Neural cell (in vitro differentiated cells): ENCODE measurements at regions not wholly inside any gene's neighbourhood (a gene's known extent, or its start where the extent isn't known, plus 50 kb on each side); places are given as distances from the start of the nearest gene placed in this dataset.
"Not testable (repeated sequence)": the region's sequence is repeated elsewhere in the genome, so short reads cannot be mapped to it uniquely, and the experiment has no call there.

Source experiments
- H2AFZ ChIP-seq: fragments of 200-600, 300-800 bp; sonication (generic), shearing (Covaris generic); 2 replicates; pipeline ENCODE4 v1.6.0; 2014; ENCODE audit warnings: low read depth, mild to moderate bottlenecking, antibody characterized with exemption, low read length, moderate library complexity
- H3F3A ChIP-seq: fragments of 200-600 bp; shearing (Covaris generic); 2 replicates; pipeline ENCODE4 v1.6.1; 2016; ENCODE audit warnings: mild to moderate bottlenecking, moderate library complexity, mixed read lengths, antibody characterized with exemption, low read length; ENCODE audit not compliant: insufficient read depth, poor library complexity, severe bottlenecking
- H3K27ac ChIP-seq: fragments of 200-600, 300-800 bp; sonication (generic), shearing (Covaris generic); 2 replicates; pipeline ENCODE4 v1.5.1; 2014; ENCODE audit warnings: mild to moderate bottlenecking, low read length, moderate library complexity
- H3K27me3 ChIP-seq: fragments of 300-800, 200-600 bp; sonication (generic), shearing (Covaris generic); 2 replicates; pipeline ENCODE4 v1.6.0; 2014; ENCODE audit warnings: mild to moderate bottlenecking, low read depth, low read length, moderate library complexity; ENCODE audit not compliant: insufficient read depth
- H3K36me3 ChIP-seq: fragments of 300-800, 200-600 bp; sonication (generic), shearing (Covaris generic); 2 replicates; pipeline ENCODE4 v1.5.1; 2014; ENCODE audit warnings: mild to moderate bottlenecking, antibody characterized with exemption, low read length, moderate library complexity; ENCODE audit not compliant: insufficient read depth
- H3K4me2 ChIP-seq: fragments of 300-800, 200-600 bp; sonication (generic), shearing (Covaris generic); 2 replicates; pipeline ENCODE4 v1.6.0; 2014; ENCODE audit warnings: mild to moderate bottlenecking, low read length
- H3K4me3 ChIP-seq: fragments of 300-800, 200-600 bp; sonication (generic), shearing (Covaris generic); 2 replicates; pipeline ENCODE4 v1.5.1; 2014; ENCODE audit warnings: mild to moderate bottlenecking, low read length, moderate library complexity
- H3K79me2 ChIP-seq: fragments of 200-600 bp; shearing (Covaris generic); replicated peaks from 2 replicates; pipeline ENCODE4 v1.6.0; 2014; ENCODE audit warnings: mild to moderate bottlenecking, low read length, moderate library complexity; ENCODE audit not compliant: insufficient read depth
- H3K9ac ChIP-seq: fragments of 300-800, 200-600 bp; sonication (generic), shearing (Covaris generic); 2 replicates; pipeline ENCODE4 v1.6.1; 2016; ENCODE audit warnings: mild to moderate bottlenecking, low read length, mixed read lengths
- H3K9me2 ChIP-seq: fragments of 200-600 bp; shearing (Covaris generic); 2 replicates; pipeline ENCODE4 v1.6.1; 2016; ENCODE audit warnings: mild to moderate bottlenecking, low read length, mixed read lengths; ENCODE audit not compliant: insufficient read depth
- H3K9me3 ChIP-seq: fragments of 200-600, 300-800 bp; sonication (generic), shearing (Covaris generic); 2 replicates; pipeline ENCODE4 v1.6.1; 2016; ENCODE audit warnings: mild to moderate bottlenecking, mixed run types, low read length, moderate library complexity, mixed read lengths
- H4K20me1 ChIP-seq: fragments of 200-600 bp; shearing (Covaris generic); 2 replicates; pipeline ENCODE4 v1.6.1; 2016; ENCODE audit warnings: mild to moderate bottlenecking, mixed run types; ENCODE audit not compliant: insufficient read depth
- EP300 ChIP-seq: fragments of 450-650 bp; conservative IDR thresholded peaks from 2 replicates; pipeline ENCODE4 v1.6.1; 2014; ENCODE audit warnings: antibody characterized with exemption, mild to moderate bottlenecking, moderate library complexity; ENCODE audit not compliant: poor library complexity, severe bottlenecking
- MXI1 ChIP-seq: fragments of 450-650 bp; conservative IDR thresholded peaks from 2 replicates; pipeline ENCODE4 v1.6.1; 2014; ENCODE audit warnings: antibody characterized with exemption, mild to moderate bottlenecking; ENCODE audit not compliant: poor library complexity, severe bottlenecking
- POLR2AphosphoS5 ChIP-seq: IDR thresholded peaks from 2 replicates; pipeline ENCODE4 v1.6.1; 2012
- RAD21 ChIP-seq: fragments of 450-650 bp; conservative IDR thresholded peaks from 2 replicates; pipeline ENCODE4 v1.6.1; 2014; ENCODE audit warnings: antibody characterized with exemption, mild to moderate bottlenecking, moderate library complexity
- SMC3 ChIP-seq: fragments of 450-650 bp; conservative IDR thresholded peaks from 2 replicates; pipeline ENCODE4 v1.6.1; 2014; ENCODE audit warnings: antibody characterized with exemption, mild to moderate bottlenecking, moderate library complexity; ENCODE audit not compliant: poor library complexity
- TAF1 ChIP-seq: IDR thresholded peaks from 2 replicates; pipeline ENCODE4 v1.6.1; 2012; ENCODE audit warnings: low read depth
- TF ChIP-seq, protein P1 (sequence below): IDR thresholded peaks from 2 replicates; pipeline ENCODE4 v1.6.1; 2012; ENCODE audit warnings: borderline replicate concordance
- TF ChIP-seq, protein P2 (sequence below): fragments of 450-650 bp; IDR thresholded peaks from 2 replicates; pipeline ENCODE4 v1.5.1; 2014; ENCODE audit warnings: antibody characterized with exemption, mild to moderate bottlenecking, moderate library complexity; ENCODE audit not compliant: poor library complexity, severe bottlenecking

GRCh38 chr4:102210806-102211205, 134.5 kb downstream of the SLC39A8 start:
- H3K36me3 ChIP-seq, H4K20me1 ChIP-seq, H3F3A ChIP-seq, H3K79me2 ChIP-seq, H3K27ac ChIP-seq, H2AFZ ChIP-seq, H3K27me3 ChIP-seq, H3K9ac ChIP-seq, H3K9me3 ChIP-seq, H3K4me2 ChIP-seq, H3K4me3 ChIP-seq, H3K9me2 ChIP-seq: not testable (repeated sequence)

DNA sequence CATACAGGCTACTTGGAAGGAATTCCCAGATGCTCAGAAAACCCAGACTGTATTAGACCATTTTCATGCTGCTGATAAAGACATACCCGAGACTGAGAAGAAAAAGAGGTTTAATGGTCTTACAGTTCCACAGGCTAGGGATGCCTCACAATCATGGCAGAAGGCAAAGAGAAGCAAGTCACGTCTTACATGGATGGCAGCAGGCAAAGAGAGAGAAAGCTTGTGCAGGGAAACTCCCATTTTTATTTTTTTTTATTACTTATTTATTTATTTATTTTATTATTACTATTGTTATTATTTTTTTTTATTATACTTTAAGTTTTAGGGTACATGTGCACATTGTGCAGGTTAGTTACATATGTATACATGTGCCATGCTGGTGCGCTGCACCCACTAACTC, 140.6 kb downstream of the SLC39A8 start:
- not testable (repeated sequence) for H3K27me3 ChIP-seq, H2AFZ ChIP-seq, H3K79me2 ChIP-seq, H3K9me2 ChIP-seq, H3K9me3 ChIP-seq, H4K20me1 ChIP-seq, H3K27ac ChIP-seq, H3K4me3 ChIP-seq, H3K4me2 ChIP-seq, H3F3A ChIP-seq, H3K9ac ChIP-seq, H3K36me3 ChIP-seq

GRCh38 chr4:102196221-102196620, 149.1 kb downstream of the SLC39A8 start:
- H3K4me3 ChIP-seq = no peak overlapping the region
- no peaks in the 10 kb centered on the region for H4K20me1 ChIP-seq
- no peaks in the 10 kb centered on the region for H3F3A ChIP-seq
- no peak overlapping the region for H3K27ac ChIP-seq
- no peaks in the 10 kb centered on the region for H3K36me3 ChIP-seq
- H3K27me3 ChIP-seq = no peaks in the 10 kb centered on the region
- no peak overlapping the region for H3K4me2 ChIP-seq
- TF ChIP-seq TAF1 (no peak), POLR2AphosphoS5 (no peak), RAD21 (no peak), SMC3 (no peak), MXI1 (no peak), EP300 (no peak)
- TF ChIP-seq, protein P1, sequence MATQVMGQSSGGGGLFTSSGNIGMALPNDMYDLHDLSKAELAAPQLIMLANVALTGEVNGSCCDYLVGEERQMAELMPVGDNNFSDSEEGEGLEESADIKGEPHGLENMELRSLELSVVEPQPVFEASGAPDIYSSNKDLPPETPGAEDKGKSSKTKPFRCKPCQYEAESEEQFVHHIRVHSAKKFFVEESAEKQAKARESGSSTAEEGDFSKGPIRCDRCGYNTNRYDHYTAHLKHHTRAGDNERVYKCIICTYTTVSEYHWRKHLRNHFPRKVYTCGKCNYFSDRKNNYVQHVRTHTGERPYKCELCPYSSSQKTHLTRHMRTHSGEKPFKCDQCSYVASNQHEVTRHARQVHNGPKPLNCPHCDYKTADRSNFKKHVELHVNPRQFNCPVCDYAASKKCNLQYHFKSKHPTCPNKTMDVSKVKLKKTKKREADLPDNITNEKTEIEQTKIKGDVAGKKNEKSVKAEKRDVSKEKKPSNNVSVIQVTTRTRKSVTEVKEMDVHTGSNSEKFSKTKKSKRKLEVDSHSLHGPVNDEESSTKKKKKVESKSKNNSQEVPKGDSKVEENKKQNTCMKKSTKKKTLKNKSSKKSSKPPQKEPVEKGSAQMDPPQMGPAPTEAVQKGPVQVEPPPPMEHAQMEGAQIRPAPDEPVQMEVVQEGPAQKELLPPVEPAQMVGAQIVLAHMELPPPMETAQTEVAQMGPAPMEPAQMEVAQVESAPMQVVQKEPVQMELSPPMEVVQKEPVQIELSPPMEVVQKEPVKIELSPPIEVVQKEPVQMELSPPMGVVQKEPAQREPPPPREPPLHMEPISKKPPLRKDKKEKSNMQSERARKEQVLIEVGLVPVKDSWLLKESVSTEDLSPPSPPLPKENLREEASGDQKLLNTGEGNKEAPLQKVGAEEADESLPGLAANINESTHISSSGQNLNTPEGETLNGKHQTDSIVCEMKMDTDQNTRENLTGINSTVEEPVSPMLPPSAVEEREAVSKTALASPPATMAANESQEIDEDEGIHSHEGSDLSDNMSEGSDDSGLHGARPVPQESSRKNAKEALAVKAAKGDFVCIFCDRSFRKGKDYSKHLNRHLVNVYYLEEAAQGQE = no peak
- TF ChIP-seq, protein P2, sequence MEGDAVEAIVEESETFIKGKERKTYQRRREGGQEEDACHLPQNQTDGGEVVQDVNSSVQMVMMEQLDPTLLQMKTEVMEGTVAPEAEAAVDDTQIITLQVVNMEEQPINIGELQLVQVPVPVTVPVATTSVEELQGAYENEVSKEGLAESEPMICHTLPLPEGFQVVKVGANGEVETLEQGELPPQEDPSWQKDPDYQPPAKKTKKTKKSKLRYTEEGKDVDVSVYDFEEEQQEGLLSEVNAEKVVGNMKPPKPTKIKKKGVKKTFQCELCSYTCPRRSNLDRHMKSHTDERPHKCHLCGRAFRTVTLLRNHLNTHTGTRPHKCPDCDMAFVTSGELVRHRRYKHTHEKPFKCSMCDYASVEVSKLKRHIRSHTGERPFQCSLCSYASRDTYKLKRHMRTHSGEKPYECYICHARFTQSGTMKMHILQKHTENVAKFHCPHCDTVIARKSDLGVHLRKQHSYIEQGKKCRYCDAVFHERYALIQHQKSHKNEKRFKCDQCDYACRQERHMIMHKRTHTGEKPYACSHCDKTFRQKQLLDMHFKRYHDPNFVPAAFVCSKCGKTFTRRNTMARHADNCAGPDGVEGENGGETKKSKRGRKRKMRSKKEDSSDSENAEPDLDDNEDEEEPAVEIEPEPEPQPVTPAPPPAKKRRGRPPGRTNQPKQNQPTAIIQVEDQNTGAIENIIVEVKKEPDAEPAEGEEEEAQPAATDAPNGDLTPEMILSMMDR = no peak
- no peak overlapping the region for H3K9ac ChIP-seq
- H3K79me2 ChIP-seq = no peaks in the 10 kb centered on the region
- no peaks in the 10 kb centered on the region for H3K9me3 ChIP-seq
- H2AFZ ChIP-seq = no peak overlapping the region
- H3K9me2 ChIP-seq = no peaks in the 10 kb centered on the region
